ENCODE measurements at regions not wholly inside any gene's neighbourhood (a gene's known extent, or its start where the extent isn't known, plus 50 kb on each side); places are given as distances from the start of the nearest gene placed in this dataset.

DNA sequence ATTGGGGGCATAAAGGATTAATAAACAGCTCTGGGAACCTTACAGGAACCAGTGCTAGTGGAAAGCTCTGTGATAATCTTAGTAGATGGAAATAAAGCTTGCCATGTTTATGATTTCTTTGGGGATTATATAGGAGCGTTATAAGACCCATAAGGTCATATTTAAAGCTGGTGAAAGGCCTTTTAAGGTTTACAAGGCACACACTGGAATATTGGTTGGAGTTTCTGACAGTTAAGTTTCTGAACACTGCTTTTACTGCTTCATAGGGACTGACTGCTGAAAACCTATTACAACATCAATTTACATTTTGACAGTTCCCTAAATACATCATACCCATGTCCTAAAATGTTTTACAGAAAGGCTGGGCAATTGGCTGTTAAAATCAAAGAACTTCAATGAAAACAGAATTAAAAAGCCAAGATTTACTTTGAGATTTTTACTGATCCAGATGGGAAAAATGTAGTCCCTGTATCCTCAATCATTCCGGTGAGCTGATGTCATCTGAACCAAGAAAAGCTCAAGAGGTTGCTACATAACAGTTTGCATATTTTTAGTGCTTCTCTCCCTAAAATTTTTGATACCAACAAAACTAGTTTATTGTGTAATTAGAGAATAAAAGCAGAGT, 153.7 kb upstream of the IGF1 start:
- in situ Hi-C loops (cut with HindIII; ENCODE audit: low pct_ligation_motif_present, low sequenced_read_pairs) = no loop called here
- TF ChIP-seq, protein P1, sequence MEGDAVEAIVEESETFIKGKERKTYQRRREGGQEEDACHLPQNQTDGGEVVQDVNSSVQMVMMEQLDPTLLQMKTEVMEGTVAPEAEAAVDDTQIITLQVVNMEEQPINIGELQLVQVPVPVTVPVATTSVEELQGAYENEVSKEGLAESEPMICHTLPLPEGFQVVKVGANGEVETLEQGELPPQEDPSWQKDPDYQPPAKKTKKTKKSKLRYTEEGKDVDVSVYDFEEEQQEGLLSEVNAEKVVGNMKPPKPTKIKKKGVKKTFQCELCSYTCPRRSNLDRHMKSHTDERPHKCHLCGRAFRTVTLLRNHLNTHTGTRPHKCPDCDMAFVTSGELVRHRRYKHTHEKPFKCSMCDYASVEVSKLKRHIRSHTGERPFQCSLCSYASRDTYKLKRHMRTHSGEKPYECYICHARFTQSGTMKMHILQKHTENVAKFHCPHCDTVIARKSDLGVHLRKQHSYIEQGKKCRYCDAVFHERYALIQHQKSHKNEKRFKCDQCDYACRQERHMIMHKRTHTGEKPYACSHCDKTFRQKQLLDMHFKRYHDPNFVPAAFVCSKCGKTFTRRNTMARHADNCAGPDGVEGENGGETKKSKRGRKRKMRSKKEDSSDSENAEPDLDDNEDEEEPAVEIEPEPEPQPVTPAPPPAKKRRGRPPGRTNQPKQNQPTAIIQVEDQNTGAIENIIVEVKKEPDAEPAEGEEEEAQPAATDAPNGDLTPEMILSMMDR (IDR thresholded peaks at IDR 0.05; ENCODE audit: low read depth, low read length, missing control alignments) = no peak

DNA sequence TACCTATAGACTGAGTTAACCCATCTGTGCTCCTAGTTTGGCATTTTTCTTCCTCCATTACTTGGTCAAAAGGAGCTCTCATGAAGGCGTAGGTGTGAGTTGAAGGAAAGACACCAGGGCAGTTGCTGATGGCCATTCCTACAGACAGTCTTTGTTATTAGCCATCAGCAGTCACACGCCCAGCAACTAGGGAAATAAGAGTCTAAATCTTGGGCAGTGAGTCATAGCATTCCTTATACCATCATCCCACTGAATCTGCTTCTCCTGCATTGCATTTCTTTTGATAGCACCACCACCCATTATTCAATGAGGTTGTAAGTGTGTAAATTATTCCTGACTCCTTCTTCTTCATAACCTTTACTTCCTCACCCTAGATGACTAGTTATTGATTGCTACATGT, 150.9 kb upstream of the IGF1 start:
- TF ChIP-seq, protein P1 (IDR thresholded peaks at IDR 0.05; ENCODE audit: low read depth, low read length, missing control alignments) = no peak
- no peaks in the 10 kb centered on the region for H3K36me3 ChIP-seq (replicated peaks)
- H3K27ac ChIP-seq = peak overlapping the region; percentile 54
- no peaks in the 10 kb centered on the region for H3K27me3 ChIP-seq (replicated peaks)
- H3K4me3 ChIP-seq (ENCODE audit: low read depth, low read length) = no peak overlapping the region
- in situ Hi-C loops (cut with HindIII; ENCODE audit: low pct_ligation_motif_present, low sequenced_read_pairs) = no loop called here
- peak; percentile 83 for DNase-seq

More for the DNA sequence above, 153.7 kb upstream of the IGF1 start:
- no peak overlapping the region for H3K4me3 ChIP-seq (ENCODE audit: low read depth, low read length)
- H3K27ac ChIP-seq = peak overlapping the region; percentile 67
- H3K27me3 ChIP-seq (replicated peaks) = no peaks in the 10 kb centered on the region
- DNase-seq = peak; percentile 63
- no peaks in the 10 kb centered on the region for H3K36me3 ChIP-seq (replicated peaks)

DNA sequence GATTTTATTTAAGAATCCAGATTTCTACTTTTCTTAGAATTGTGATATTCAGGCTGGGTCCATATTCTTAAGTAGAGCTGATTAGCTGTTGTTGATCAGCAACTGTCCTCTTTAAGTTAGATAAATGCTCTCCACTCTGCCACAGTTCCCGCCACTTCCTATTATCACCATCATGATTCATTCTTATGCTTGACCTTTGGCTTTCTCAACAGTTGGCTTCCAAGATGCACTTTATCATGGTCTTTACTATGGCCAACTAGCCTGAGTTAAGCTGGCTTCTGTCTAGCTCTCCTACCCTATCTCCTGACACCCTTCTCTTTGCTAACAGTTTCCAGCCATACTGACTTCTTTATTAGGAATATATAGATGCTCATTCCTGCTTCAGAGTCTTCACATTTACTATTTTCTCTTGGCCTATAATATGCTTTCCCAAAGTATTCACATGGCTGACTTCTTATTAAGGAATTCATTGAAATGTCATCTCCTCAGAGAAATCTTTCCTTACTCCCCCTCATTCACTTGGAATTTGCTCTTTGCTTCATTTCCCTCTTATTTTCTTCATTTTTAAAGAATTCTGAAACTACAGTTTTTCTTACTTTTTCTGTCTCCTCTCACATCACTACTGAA, 149.0 kb upstream of the IGF1 start:
- Histone ChIP-seq H3K27me3 (replicated peaks) (no peaks in the 10 kb centered on the region), H3K27ac (no peak overlapping the region), H3K36me3 (replicated peaks) (no peaks in the 10 kb centered on the region), H3K4me3 (ENCODE audit: low read depth, low read length) (no peak overlapping the region)
- DNase-seq = peak; percentile 19
- TF ChIP-seq, protein P1 (IDR thresholded peaks at IDR 0.05; ENCODE audit: low read depth, low read length, missing control alignments) = no peak
- in situ Hi-C loops (cut with HindIII; ENCODE audit: low pct_ligation_motif_present, low sequenced_read_pairs) = no loop called here

DNA sequence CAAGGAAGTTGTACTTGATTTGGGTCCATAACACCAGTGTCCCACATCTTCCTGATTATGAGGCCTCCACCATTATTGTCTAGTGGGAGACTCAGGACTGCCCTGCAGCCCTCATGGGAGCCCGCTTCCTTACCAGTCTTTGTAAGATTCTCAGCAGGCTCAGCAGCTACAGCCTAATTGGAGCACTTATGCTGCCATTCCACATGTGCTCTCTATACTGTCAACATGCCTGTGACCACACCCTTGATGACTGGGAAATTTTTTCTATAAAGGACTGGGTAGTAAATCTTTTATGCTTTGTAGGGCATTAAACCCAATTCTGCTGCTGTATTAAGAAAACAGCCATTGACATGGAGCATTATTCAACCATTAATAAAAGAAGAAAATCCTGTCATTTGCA, 145.5 kb upstream of the IGF1 start:
- H3K27me3 ChIP-seq (replicated peaks) = no peaks in the 10 kb centered on the region
- H3K27ac ChIP-seq = no peak overlapping the region

DNA sequence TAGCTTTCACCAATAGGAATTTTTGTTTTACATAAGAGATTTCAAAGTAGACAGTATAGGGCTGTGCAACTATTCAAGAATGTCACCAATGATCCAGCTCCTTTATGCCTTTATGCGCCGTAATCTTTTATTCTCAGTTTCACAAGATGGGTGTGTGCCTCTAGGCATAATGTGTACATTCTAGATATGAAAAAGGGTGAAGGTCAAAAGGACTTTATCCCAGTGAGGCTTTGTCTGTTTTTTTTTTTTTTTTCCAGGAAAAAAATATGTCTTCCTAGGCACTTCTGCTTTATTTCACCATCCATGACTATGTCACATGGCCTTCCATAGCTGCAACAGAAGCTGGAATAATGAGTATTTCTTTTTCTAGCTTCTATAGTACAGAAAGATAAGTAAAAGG, 142.3 kb upstream of the IGF1 start:
- no peak overlapping the region for H3K27ac ChIP-seq
- no peak overlapping the region for H3K4me3 ChIP-seq (ENCODE audit: low read depth, low read length)
- H3K27me3 ChIP-seq (replicated peaks) = no peaks in the 10 kb centered on the region
- in situ Hi-C loops (cut with HindIII; ENCODE audit: low pct_ligation_motif_present, low sequenced_read_pairs) = no loop called here
- TF ChIP-seq, protein P1 (IDR thresholded peaks at IDR 0.05; ENCODE audit: low read depth, low read length, missing control alignments) = no peak
- no peaks in the 10 kb centered on the region for H3K36me3 ChIP-seq (replicated peaks)
- DNase-seq = no peak

More for the DNA sequence above, 145.5 kb upstream of the IGF1 start:
- no peak for DNase-seq
- Histone ChIP-seq H3K36me3 (replicated peaks) (no peaks in the 10 kb centered on the region), H3K4me3 (ENCODE audit: low read depth, low read length) (no peak overlapping the region)
- TF ChIP-seq, protein P1 (IDR thresholded peaks at IDR 0.05; ENCODE audit: low read depth, low read length, missing control alignments) = no peak
- in situ Hi-C loops (cut with HindIII; ENCODE audit: low pct_ligation_motif_present, low sequenced_read_pairs) = no loop called here

All from brain microvascular endothelial cell (primary cell).